GM18870 (cell line): ENCODE measurements at regions not wholly inside any gene's neighbourhood (a gene's known extent, or its start where the extent isn't known, plus 50 kb on each side); places are given as distances from the start of the nearest gene placed in this dataset.

ENCODE experiments used
- ATAC-seq: cut with Tn5 transposase; IDR thresholded peaks from one replicate; pipeline ENCODE4 v1.9.1; 2021; ENCODE audit warnings: moderate library complexity; ENCODE audit not compliant: unreplicated experiment

DNA sequence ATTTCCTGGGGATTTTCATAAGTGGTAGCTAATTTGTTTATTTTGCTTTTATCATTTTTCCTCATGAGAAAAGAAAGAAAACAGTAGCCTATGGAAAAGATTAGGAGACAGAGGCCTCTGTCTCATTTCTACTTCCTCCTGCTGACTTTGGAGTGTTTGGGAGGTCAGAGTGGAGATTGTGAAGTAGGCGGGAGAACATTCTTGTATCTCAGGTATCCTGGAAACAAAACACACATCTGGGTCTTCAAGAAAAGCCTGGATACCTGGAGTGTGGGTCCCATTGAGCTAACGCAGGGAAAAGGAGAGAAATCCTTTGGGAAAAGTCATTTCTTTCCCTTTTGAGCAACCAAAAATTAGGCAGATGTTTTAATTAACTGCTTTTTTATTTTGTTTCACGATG is 161.5 kb upstream of the DMAC1 start:
- no peak for ATAC-seq

DNA sequence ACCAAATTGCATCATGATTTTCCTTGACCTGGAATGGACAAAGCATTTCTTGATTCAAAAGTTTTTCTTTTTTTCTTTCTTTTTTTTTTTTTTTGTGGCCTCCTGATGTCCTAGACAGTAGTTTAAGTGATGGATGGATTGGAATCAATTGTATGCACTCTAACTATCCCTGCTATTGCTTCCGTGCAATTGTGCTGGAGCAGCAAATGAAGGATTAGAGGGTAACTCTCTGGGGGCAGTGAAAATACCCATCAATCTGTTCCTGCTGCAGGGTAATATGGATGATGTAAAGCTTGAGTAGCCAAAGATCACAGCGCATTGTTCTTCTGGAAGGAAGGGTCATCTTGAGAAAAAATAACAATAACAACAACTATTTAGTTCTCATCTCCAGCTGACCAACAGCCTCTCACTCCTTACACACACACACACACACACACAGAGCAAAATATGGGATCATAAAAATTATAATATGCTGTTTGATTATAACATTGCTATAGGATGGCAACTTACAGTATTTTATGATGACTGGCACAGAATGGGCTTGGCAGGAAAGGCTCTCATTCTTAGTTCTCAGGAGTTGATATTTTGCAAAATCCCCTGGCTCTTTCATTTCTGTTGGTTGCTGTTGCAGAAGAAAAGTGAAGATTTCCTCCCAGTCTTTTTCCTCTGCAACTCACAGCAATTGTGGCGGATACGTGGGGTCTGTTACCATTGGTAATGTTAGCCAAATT is 160.9 kb upstream of the DMAC1 start:
- no peak for ATAC-seq

DNA sequence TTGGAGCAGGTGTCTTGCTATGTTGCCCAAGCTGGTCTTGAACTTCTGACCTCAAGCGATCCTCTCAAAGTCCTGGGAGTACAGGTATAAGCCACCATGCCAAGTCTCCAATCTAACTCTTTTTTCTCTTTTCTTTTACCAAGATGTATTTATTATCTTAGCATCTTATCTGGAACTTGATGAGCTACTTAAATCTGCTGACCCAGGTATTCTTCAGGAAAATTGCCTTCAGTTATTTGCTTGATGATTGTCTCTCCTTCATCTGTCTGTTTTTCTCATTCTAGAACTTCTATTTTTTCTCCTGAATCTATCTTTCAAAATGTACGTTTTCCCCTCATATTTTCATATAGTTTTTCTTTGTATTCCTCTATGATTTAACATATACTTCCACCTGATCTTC is 158.2 kb upstream of the DMAC1 start:
- ATAC-seq = no peak

DNA sequence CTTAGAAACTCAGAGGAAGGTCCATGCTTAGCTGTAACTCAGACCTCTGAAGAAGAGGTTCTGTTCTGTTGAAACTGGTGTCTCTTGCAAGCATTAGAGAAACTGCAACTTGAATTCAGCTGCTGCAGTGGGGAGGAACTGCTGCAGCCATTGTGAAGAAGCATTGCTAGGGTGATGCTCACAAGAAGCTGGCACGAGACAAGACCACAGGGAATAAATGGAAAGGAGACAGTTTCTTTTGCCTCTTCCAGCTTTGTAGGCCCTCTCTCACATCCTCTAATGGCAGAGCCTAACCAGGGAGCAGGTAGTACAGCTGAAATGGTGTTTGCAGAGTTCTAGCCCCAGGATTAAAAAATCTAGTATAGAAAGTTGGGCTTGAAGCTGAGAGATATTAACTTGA is 148.0 kb upstream of the DMAC1 start:
- no peak for ATAC-seq

DNA sequence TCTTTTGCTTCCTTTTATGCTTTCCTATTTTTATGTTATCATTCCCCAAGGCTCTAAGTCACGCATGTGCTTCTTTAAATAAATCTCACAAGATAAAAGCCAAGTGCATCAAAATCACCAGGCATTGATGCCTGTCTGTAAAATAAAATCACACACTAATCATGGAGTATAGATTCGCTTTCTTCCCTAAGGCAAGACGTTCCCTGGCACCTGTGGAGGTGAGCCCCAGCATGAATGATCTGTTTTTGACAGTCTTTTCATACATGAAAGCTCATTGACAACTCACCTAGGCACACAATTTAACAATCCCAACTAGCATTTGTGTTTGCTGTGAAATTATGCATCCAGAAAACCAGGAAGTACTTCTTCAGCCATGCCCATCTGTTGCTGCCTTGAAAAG is 146.9 kb upstream of the DMAC1 start:
- ATAC-seq = no peak

DNA sequence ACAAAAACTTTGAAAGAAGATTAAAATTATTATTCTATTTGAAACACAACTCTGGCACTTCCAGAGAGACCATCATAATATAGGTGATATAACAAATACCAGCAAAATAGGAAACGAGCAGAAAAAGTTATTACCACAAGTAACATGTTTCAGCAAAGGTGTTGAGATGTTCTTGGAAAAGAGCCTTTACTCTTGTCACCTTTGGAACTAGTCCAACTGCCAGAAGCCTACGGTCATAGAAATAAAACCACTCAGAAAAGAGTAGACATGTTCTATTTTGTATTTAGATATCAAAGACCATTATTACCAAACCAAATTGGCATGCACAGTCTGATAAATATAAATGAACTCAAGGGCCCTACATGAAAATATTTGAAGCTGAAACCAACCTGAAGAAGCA is 145.0 kb upstream of the DMAC1 start:
- ATAC-seq = no peak

DNA sequence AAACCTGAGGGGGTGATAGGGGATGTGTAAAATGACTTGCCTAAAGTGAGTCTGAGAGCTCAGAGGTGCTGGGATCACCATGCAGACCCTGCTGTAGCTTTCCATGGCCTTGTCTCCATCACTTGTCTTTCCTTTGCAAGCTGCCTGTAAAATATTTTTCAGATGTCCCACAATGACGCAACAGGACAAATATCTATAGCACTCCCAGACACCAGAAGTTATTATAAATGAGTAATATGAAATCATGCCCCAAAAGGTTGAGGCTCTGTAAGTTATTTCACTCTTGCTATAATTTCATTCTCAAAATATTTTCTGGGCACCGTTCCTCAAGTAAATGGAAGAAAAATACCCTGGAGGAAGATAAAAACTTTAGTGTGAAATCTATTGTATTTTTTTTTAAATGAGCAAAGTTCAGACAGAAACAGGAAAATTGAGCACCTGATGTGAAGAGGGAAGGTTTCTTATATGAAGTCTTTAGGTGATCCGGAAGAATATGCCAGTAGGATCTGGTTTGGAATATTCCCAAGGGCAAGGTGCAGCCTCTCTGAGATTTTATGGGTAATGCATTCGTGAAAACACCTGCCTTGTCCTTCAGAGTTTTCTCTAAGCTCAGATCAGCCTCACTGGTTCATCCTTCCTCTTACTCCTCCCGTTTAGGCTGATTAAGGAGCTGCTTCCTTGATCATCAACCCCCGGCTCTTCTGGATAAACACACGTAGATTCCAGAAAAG is 138.3 kb upstream of the DMAC1 start:
- no peak for ATAC-seq

DNA sequence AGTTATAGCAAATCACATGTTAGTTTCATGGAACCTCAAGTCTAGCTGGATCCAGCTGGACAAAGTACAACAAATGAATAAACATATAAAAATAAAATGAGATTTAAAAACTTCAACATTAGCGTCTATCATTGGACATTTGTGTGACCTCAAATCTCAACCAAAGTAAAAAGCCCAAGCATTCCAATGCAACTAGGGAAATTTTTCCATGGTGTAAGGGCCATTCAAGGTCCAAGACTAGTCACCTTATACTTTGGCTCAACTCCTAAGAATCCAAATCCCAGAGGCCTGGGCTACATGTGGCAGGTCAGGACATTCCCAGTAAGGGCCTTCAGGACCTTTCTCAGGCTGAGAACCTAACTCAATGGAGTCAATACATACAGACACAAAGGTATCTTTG is 137.4 kb upstream of the DMAC1 start:
- no peak for ATAC-seq

DNA sequence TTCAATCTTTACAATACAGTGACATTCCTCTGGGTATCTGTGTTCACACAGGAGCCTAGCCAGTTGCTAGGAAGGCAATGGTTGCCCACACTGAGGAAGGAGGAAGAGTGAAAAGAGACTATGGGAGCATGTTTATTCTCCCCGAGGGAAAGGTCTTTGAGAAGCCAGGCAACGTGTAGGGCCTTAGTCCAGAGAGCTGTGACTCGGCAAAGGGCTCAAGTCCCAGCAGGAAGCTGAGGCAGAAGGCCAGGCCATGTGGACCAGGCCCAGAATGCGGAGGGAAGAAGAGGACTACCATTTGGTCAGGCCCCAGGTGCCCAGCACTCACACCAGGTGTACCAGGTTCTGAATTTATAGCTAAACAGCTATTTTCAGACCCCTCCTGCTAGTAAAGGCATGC is 136.6 kb upstream of the DMAC1 start:
- no peak for ATAC-seq

DNA sequence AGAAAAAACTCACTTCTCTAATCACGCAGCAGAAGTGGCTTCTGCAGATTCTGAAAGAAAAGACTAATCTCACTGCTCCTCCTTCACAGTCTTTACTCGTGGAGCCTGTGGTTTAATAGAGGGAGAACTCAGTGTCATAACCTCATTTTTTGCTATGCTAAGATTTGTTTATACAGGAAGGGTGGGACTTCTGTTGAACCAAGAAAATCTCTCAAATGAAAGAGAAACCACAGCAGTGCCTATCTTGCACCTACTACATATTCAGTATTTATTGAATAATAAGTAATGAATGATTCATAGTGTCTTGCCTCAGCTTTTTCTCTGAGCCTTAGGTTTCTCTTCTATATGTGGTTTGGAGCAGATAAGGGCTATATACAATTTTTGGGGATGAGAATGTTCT is 136.1 kb upstream of the DMAC1 start:
- peak; percentile 64 for ATAC-seq

DNA sequence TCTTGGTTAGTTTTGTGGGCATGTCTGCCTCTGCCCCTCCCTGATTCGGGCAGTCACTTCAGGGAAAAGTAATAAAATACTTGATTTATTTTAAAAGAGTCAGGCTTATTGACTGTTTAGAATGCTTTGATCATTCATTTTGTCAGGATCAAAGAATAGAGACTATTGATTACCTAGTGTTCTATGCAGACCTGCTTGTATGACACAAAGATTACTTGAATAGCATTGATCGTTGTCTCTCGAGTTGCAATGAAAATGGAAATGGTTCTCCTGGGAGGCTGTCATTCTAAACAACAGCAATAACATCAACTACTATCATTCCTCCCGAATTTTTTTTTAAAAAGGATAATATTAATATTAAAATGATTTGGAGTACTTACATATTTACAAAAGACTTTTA is 133.2 kb upstream of the DMAC1 start:
- ATAC-seq = no peak

DNA sequence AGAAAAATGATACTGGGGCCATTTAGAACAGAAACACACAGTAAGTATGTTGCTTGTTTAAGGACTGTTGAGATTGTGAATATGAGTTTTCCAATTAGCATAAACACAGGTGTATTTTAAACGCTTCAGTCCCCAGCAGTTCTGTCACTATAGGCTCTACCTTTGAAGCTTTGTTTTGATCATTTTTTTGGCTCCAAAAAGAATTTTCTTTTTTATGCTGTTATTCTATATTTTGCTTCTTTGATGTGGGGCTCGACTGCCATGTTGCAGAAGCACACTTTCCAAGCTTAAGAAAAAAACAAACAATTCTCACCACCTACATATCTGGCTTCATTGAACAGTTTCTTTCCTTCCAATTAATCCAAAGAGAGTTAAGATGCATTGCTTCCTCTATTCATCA is 131.0 kb upstream of the DMAC1 start:
- no peak for ATAC-seq

DNA sequence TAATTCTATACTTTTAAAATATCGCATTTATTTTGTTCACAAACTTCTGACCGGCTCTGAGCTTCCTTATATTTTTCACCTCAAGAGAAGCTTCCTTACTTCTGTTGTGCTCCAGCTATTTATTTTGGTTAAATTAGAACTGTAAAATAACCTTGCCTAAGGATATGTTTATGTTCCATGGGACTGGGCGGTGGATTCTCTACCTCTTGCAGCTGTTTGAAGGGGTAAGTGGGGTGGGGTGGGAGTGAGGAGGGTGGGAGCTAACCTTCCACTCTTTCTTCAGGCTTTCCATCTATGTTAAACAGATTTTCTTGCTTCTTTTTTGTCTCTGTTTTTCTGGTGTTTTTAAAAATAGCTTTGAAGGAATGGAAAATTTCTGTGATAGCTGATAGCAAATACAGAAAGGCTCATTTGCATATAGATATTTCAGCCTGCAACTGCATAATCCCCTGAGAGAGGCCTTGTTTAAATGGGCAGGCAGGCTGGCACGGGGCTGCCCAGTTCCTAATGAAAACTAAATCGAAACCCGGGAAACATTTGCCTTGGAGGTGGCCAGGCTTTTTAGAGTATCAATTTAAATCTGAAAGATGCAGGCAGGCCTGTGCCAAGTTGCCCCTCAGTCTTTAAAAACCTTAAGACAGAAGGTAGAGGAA is 122.1 kb upstream of the DMAC1 start:
- no peak for ATAC-seq

DNA sequence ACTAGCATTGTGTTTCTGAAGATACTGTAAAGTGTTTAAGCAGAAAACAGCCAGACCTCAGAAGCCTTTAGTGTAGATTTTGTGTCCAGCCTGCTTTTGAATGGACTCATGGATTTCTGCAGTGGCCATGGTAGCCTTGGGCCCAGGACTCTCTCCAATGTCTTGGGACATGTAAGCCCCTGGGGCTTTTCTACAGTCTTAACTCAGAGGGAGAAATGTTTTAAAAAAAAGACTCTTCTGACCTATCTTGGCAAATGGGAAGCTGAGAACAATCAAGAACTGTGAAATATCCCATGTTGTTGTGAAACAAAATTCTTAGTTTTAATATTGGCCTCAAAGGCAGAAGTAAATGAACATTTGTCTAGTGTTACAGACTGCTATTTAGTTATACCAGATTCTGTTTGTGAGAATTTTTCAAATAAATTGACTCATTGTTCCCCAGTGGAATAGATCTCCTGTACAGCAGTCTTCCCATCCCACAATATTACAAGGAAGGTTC is 112.5 kb upstream of the DMAC1 start:
- ATAC-seq = no peak

DNA sequence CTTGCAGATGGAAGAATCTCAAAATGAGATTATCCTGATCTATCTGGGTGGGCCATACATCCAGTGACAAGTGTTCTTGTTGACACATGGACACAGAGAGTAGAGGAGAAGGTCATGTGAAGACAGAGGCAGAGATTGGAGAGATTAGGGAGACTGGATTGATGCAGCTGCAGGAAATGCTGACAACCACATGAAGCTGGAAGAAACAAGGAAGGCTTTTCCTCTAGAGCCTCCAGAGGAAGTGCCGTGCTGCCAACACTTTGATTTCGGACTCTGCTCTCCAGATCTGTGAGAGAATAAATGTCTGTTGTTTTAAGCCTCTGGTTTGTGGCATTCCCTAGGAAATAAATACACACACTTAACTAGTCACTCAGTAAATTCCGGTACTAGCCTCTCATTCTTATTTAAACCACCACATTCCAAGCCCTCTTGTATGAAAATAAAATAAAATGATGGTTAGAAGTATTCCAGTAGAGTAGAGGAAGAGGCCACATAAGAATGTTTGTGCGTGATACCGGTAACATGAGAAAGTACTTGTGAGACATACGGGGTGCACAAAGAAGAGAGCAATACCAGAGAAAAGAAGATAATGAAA is 110.9 kb upstream of the DMAC1 start:
- ATAC-seq = no peak

DNA sequence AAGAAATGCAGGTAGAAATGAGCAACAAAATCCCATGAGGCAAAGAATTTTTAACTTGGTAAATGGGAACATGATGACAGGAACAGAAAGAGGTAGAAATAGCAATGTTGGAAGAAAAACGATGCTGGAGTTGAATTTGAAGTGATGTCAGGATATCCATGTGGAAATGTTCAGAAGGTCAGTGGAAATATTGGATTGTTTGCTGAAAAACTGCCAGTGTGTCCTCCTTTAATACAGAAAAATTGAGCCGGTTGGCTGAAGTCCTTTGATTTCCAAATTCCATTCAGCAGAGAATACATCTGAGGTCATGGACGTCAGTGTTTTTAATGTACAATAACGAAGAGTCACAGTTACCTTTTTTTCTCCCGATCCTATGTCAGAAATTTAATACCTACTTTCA is 110.0 kb upstream of the DMAC1 start:
- no peak for ATAC-seq

DNA sequence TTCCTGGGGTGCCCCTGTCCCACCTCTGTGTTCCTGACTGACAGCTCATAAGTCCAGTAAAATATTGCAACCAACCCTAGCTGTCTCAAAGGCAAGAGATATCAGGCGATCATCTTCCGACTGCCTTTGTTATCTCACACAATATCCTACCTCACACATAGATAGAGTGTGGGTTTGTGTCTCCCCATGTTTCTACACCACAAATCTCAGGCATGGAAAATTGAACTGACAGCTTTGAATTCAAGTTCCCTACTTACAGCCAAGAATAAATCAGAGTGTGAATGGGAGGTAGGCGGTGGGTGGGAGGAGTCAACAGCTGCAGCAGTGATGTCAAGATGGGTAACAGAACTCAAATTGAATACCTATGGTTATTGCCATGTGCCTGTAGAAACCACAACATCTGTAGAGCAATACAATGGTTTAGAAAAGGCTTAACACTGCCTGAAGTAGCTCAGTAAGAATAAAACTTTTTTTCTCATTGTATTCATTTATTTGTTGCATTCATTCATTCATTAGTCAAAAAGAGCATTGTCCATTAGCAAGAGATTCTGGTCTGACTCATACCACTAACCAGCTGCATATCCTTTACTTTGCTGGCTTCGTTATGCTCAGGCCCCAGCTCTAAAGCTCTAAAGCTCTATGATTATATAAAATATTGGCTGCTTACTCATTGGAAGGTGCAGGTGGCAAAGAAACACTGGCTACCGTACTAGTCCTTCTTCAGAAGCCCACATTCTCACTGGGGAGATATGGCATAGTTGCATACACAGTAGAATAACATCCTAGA is 108.2 kb upstream of the DMAC1 start:
- no peak for ATAC-seq

DNA sequence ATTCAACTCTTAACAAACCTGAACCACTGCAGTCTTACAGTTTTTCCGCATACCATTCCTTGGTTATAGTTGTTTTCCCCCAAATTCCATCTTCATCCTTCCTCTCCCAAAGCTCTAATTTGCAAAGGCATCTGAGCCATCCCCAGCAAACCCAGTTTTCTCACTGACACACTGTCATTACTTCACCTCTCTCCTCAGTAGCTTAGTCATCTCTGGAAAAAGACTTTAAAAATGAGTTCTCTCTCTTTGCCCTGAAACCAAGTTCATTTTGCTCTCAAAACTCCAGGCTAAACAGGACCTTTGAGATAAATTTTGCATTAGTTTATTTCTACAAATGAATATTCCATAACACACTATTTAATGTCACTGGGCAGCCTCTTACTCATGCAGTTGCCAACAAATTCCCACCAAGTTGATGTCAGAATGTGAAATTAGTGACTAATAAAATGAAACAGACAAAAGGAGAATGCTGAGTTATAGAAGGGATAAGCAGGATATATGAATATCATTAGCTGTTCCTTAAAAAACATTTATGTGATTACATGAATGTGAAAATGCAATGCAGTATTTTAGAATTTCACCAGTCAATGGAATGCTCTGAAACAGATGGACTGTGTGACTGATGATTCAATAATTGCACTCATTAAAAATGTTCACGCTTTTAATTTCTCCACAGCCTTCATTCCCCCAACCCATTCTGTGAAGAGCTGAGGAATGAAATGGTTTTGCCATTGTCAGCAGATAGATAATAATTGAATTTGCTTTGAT is 107.4 kb upstream of the DMAC1 start:
- ATAC-seq = no peak

DNA sequence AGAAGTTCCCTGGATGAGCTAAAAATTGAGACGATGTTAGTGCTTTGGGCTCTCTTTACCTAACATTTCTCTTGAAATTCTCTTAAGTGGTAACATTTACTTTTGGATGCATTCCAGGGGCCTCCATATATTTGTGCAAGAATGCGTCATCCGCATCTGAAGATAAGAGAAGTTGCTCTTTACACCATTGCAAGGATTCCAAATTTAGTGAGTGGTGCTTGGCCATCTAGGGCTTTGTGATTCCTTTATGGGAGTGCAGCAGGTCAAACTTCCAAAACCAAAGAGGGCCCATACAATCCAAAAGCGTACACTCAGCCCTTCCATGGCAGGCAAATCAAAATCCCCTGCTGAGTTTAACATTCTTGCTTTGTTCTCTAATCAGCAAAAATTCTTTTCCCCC is 102.0 kb upstream of the DMAC1 start:
- no peak for ATAC-seq

DNA sequence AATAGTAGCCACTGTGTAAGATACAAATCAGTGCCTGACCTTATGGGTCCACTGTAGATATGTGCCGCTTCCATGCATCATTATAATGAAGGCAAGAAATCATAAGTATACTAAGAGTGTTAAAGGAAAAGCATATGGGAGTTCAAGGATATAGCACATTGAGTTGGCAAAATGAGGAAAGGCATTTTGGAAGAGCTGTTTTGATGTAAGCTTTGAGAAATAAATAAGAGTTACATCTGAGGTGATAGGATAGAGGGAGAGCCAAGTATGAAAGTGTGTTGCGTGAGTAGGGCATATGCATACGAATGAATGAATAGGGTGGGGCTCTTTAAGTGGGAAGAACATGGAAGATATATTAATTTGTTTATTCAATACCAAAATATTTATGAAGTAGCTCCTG is 101.0 kb upstream of the DMAC1 start:
- ATAC-seq = no peak
